Stimulated activated naive B cell treated with anti-CD40 and anti-IgM and Interleukin-4, amounts not matched to agents 10 μg/mL and 1 μg/mL and 100 μg/mL, for 72 hours (primary cell): ENCODE measurements at regions not wholly inside any gene's neighbourhood (a gene's known extent, or its start where the extent isn't known, plus 50 kb on each side); places are given as distances from the start of the nearest gene placed in this dataset.

Experiments used
- ATAC-seq, 2 donors: fragments of 150-1000 bp; cut with Tn5 transposase; replicated peaks; 2 replicates each; pipeline ENCODE4 v1.10.0; 2021; ENCODE audit warnings: moderate library complexity in 1 of 2
- DNase-seq: peaks from one replicate; pipeline ENCODE4 v3.0.0; 2021
- H3K27ac Mint-ChIP-seq: one replicate; pipeline ENCODE4 v1.8.0; 2022; ENCODE audit warnings: mild to moderate bottlenecking, mixed read lengths
- H3K27me3 Mint-ChIP-seq, 2 donors: one replicate each; pipeline ENCODE4 v1.8.0; 2022; ENCODE audit warnings: mixed read lengths in 2 of 2
- H3K36me3 Mint-ChIP-seq, 2 donors: one replicate each; pipeline ENCODE4 v1.8.0; 2022; ENCODE audit warnings: mixed read lengths in 2 of 2, mild to moderate bottlenecking in 1 of 2
- H3K4me1 Mint-ChIP-seq, 2 donors: one replicate each; pipeline ENCODE4 v1.8.0; 2022; ENCODE audit warnings: mixed read lengths in 2 of 2, mild to moderate bottlenecking in 1 of 2
- H3K4me3 Mint-ChIP-seq, 2 donors: one replicate each; pipeline ENCODE4 v1.8.0; 2022; ENCODE audit warnings: mild to moderate bottlenecking in 2 of 2, mixed read lengths in 2 of 2, moderate library complexity in 1 of 2
- H3K9me3 Mint-ChIP-seq, 2 donors: one replicate each; pipeline ENCODE4 v1.8.0; 2022; ENCODE audit warnings: mixed read lengths in 2 of 2, mild to moderate bottlenecking in 1 of 2

DNA sequence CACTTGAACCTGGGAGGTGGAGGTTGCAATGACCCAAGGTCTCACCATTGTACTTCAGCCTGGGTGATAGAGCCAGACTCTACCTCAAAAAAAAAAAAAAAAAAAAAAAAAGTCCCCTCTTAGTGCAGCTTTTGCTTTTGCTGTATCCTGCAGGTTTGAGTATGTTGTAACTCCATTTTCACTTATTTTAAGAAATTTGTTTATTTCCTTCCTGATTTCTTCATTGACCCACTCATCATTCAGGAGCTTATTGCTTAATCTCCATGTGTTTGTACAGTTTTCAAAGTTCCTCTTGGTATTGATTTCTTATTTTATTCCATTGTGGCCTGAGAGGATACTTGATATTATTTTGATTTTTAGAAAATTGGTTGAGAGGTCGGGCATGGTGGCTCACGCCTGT, 50.9 kb upstream of the AK4 start:
- H3K4me3 Mint-ChIP-seq: no peak overlapping the region
- no peaks in the 10 kb centered on the region for H3K4me1 Mint-ChIP-seq

More for the DNA sequence above, 50.9 kb upstream of the AK4 start:
- Mint-ChIP-seq H3K36me3 (peaks cover 0 to 6% of the 10 kb centered on the region in 2 donors), H3K9me3 (peaks cover 8 to 11% of the 10 kb centered on the region in 2 donors), H3K27ac (no peak overlapping the region), H3K27me3 (peaks cover 0 to 6% of the 10 kb centered on the region in 2 donors)
- no peak for DNase-seq
- ATAC-seq: no peak
